Panc1 (cell line): ENCODE measurements at regions not wholly inside any gene's neighbourhood (a gene's known extent, or its start where the extent isn't known, plus 50 kb on each side); places are given as distances from the start of the nearest gene placed in this dataset.

Experiments
- ATAC-seq: fragments of 200-7000 bp; cut with Tn5 transposase; 2 replicates; pipeline ENCODE4 v1.9.1; 2020; ENCODE audit warnings: mild to moderate bottlenecking, moderate library complexity
- BruUV-seq: library from RNA; stranded (reverse); fragments of 400-500 nt; replicated peaks from 2 replicates; lab custom pipeline; 2021; lab: Mats Ljungman, UMichigan
- CTCF ChIA-PET: fragments of 300-600 bp; sonication (Branson Sonifier 250); formaldehyde crosslinking; loops from one replicate; lab custom pipeline; 2022; ENCODE audit warnings: antibody characterized with exemption; lab: Charles Lee
- POLR2A ChIA-PET: fragments of 300-600 bp; sonication (Branson Sonifier 250); formaldehyde crosslinking; loops from one replicate; lab custom pipeline; 2022; ENCODE audit warnings: antibody characterized with exemption; lab: Charles Lee
- DNase-seq: peaks from one replicate; pipeline ENCODE4 v3.0.0-alpha.2; 2010; ENCODE audit warnings: low read depth, low spot score
- H3K27ac ChIP-seq: 2 replicates; pipeline ENCODE4 v1.5.1; 2011; ENCODE audit warnings: mild to moderate bottlenecking, low read length, inconsistent platforms
- H3K27me3 ChIP-seq: fragments of 200-500 bp; sonication (Bioruptor generic); 2 replicates; pipeline ENCODE4 v1.6.0; 2014; ENCODE audit warnings: low read length, inconsistent platforms; ENCODE audit not compliant: control insufficient read depth, insufficient read depth
- H3K36me3 ChIP-seq: fragments of 200-500 bp; sonication (Bioruptor generic); 2 replicates; pipeline ENCODE4 v1.5.1; 2014; ENCODE audit warnings: inconsistent platforms, mild to moderate bottlenecking, low read length, moderate library complexity; ENCODE audit not compliant: control insufficient read depth, insufficient read depth
- H3K4me1 ChIP-seq: 2 replicates; pipeline ENCODE4 v1.5.1; 2011; ENCODE audit warnings: inconsistent platforms, mild to moderate bottlenecking, low read length, moderate library complexity; ENCODE audit not compliant: control insufficient read depth, insufficient read depth
- H3K4me3 ChIP-seq, 2 experiments: 2 replicates each; pipeline ENCODE4 v1.5.1; 2011 to 2012; ENCODE audit warnings: low read depth in 2 of 2, low read length in 2 of 2, mild to moderate bottlenecking in 2 of 2, inconsistent platforms in 1 of 2, moderate library complexity in 1 of 2
- H3K9me3 ChIP-seq: fragments of 200-500 bp; sonication (Bioruptor generic); 2 replicates; pipeline ENCODE4 v1.5.1; 2014; ENCODE audit warnings: low read depth, mild to moderate bottlenecking, inconsistent platforms, low read length, moderate library complexity; ENCODE audit not compliant: control insufficient read depth, insufficient read depth
- CTCF ChIP-seq: fragments of 450-650 bp; IDR thresholded peaks from 2 replicates; pipeline ENCODE4 v1.5.1; 2017; ENCODE audit warnings: mild to moderate bottlenecking
- POLR2AphosphoS5 ChIP-seq: IDR thresholded peaks from 2 replicates; pipeline ENCODE4 v1.6.1; 2012; ENCODE audit warnings: mild to moderate bottlenecking, low read depth, low read length, moderate library complexity
- SIN3A ChIP-seq: IDR thresholded peaks from 2 replicates; pipeline ENCODE4 v1.6.1; 2012; ENCODE audit warnings: low read depth, mild to moderate bottlenecking, low read length, moderate library complexity, borderline replicate concordance; ENCODE audit not compliant: insufficient read depth
- TCF7L2 ChIP-seq: IDR thresholded peaks from 2 replicates; pipeline ENCODE4 v1.6.1; 2011; ENCODE audit warnings: mild to moderate bottlenecking, low read depth, low read length, inconsistent platforms
- in situ Hi-C: cut with HindIII; loops from 2 replicates; pipeline ENCODE4 v1.10.0; 2016; ENCODE audit warnings: low sequenced_read_pairs, low pct_unique_long_range_greater_than_20kb
- intact Hi-C: fragments of 100-400 bp; cut with micrococcal nuclease; formaldehyde crosslinking; loops from one replicate; pipeline ENCODE4 v1.10.0; 2022; ENCODE audit not compliant: unreplicated experiment
- TF ChIP-seq, protein P1 (sequence below), 2 experiments: IDR thresholded peaks; 2 replicates each; pipeline ENCODE4 v1.6.1; 2011 to 2012; ENCODE audit warnings: low read depth in 2 of 2, control low read depth in 1 of 2, low read length in 1 of 2, mild to moderate bottlenecking in 1 of 2, moderate library complexity in 1 of 2; ENCODE audit not compliant: insufficient read depth in 1 of 2

DNA sequence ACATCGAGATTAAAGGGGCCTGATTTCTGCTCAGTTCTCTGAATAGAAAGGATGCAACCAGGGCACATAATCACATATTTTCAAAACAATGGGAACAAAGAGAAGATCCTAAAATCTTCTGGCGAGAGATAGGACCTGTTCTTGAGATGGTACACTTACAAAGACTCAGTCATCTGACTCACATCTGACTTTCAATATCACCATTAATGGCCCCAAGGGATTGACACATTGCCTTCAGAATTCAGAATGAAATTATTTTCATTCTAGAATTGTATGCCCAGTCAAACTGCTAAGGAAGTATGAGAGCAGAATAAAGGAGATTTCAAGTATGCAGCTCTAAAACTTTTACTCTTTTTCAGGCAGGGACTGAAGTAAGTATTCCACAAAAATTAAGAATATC lies 240.7 kb upstream of the POU3F2 start:
- in situ Hi-C loops (no loop called here), intact Hi-C loops (no loop called here)
- TF ChIP-seq TCF7L2 (no peak), CTCF (no peak), POLR2AphosphoS5 (no peak), SIN3A (no peak)
- TF ChIP-seq, protein P1, sequence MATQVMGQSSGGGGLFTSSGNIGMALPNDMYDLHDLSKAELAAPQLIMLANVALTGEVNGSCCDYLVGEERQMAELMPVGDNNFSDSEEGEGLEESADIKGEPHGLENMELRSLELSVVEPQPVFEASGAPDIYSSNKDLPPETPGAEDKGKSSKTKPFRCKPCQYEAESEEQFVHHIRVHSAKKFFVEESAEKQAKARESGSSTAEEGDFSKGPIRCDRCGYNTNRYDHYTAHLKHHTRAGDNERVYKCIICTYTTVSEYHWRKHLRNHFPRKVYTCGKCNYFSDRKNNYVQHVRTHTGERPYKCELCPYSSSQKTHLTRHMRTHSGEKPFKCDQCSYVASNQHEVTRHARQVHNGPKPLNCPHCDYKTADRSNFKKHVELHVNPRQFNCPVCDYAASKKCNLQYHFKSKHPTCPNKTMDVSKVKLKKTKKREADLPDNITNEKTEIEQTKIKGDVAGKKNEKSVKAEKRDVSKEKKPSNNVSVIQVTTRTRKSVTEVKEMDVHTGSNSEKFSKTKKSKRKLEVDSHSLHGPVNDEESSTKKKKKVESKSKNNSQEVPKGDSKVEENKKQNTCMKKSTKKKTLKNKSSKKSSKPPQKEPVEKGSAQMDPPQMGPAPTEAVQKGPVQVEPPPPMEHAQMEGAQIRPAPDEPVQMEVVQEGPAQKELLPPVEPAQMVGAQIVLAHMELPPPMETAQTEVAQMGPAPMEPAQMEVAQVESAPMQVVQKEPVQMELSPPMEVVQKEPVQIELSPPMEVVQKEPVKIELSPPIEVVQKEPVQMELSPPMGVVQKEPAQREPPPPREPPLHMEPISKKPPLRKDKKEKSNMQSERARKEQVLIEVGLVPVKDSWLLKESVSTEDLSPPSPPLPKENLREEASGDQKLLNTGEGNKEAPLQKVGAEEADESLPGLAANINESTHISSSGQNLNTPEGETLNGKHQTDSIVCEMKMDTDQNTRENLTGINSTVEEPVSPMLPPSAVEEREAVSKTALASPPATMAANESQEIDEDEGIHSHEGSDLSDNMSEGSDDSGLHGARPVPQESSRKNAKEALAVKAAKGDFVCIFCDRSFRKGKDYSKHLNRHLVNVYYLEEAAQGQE (IDR thresholded peaks at IDR 0.05; ENCODE audit: insufficient read depth in 1 of 2, low read depth in 2 of 2, low read length in 1 of 2): no peak
- ATAC-seq (no peak), DNase-seq (no peak)
- H3K36me3 ChIP-seq: no peaks in the 10 kb centered on the region
- BruUV-seq: no TSS peak
- H3K4me3 ChIP-seq: no peak overlapping the region
- H3K27ac ChIP-seq: no peak overlapping the region
- no peaks in the 10 kb centered on the region for H3K4me1 ChIP-seq
- H3K9me3 ChIP-seq: no peaks in the 10 kb centered on the region
- CTCF ChIA-PET: no interaction called here
- POLR2A ChIA-PET: no interaction called here
- no peaks in the 10 kb centered on the region for H3K27me3 ChIP-seq

- no TSS peak for BruUV-seq
- Histone ChIP-seq H3K36me3 (no peaks in the 10 kb centered on the region), H3K27me3 (no peaks in the 10 kb centered on the region), H3K9me3 (no peaks in the 10 kb centered on the region), H3K4me3 (no peak overlapping the region), H3K27ac (no peak overlapping the region), H3K4me1 (no peaks in the 10 kb centered on the region)
- ChIA-PET CTCF (no interaction called here), POLR2A (no interaction called here)
- intact Hi-C loops (no loop called here), in situ Hi-C loops (no loop called here)
- no peak for DNase-seq
- TF ChIP-seq TCF7L2 (no peak), SIN3A (no peak), POLR2AphosphoS5 (no peak)
- ATAC-seq: no peak
These were observed 232.7 kb upstream of the POU3F2 start for GRCh38 chr6:98601716-98602115.

GRCh38 chr6:98605705-98606104 lies 228.7 kb upstream of the POU3F2 start:
- no peaks in the 10 kb centered on the region for H3K9me3 ChIP-seq
- ATAC-seq: no peak
- H3K27me3 ChIP-seq: no peaks in the 10 kb centered on the region
- intact Hi-C loops: no loop called here
- TF ChIP-seq, protein P1 (IDR thresholded peaks at IDR 0.05; ENCODE audit: insufficient read depth in 1 of 2, low read depth in 2 of 2, low read length in 1 of 2): no peak
- TF ChIP-seq CTCF (no peak), TCF7L2 (no peak), SIN3A (no peak), POLR2AphosphoS5 (no peak)
- H3K36me3 ChIP-seq: no peaks in the 10 kb centered on the region
- in situ Hi-C loops: no loop called here
- POLR2A ChIA-PET: no interaction called here
- no TSS peak for BruUV-seq
- no peak overlapping the region for H3K4me3 ChIP-seq
- CTCF ChIA-PET: no interaction called here
- no peak for DNase-seq
- no peaks in the 10 kb centered on the region for H3K4me1 ChIP-seq
- no peak overlapping the region for H3K27ac ChIP-seq
